SW 1271 (cell line): ENCODE measurements at regions not wholly inside any gene's neighbourhood (a gene's known extent, or its start where the extent isn't known, plus 50 kb on each side); places are given as distances from the start of the nearest gene placed in this dataset.
"Not testable (repeated sequence)": the region's sequence is repeated elsewhere in the genome, so short reads cannot be mapped to it uniquely, and the experiment has no call there.

ENCODE experiments used
- DNase-seq, 2 experiments: peaks; one replicate each; lab custom pipeline; 2025; lab: John Stamatoyannopoulos, UW

GRCh38 chr11:49817705-49818430 lies 134.3 kb upstream of the OR4C13 start:
- not testable (repeated sequence) for DNase-seq

GRCh38 chr11:49823188-49823587 lies 129.0 kb upstream of the OR4C13 start:
- not testable (repeated sequence) for DNase-seq

- DNase-seq, result not testable (repeated sequence)
These were observed 101.7 kb upstream of the OR4C13 start for GRCh38 chr11:49850541-49850940.

GRCh38 chr11:49851511-49851910 lies 100.7 kb upstream of the OR4C13 start:
- DNase-seq, result no peak

GRCh38 chr11:49851971-49852389 lies 100.2 kb upstream of the OR4C13 start:
- no peak for DNase-seq

GRCh38 chr11:49888875-49889274 lies 63.3 kb upstream of the OR4C13 start:
- DNase-seq, result not testable (repeated sequence)

GRCh38 chr11:49891910-49892671 lies 60.1 kb upstream of the OR4C13 start:
- DNase-seq, result not testable (repeated sequence)

- not testable (repeated sequence) for DNase-seq
These were observed 58.7 kb upstream of the OR4C13 start for GRCh38 chr11:49893442-49893841.
